Liver (tissue), 2 donors: ENCODE measurements at regions not wholly inside any gene's neighbourhood (a gene's known extent, or its start where the extent isn't known, plus 50 kb on each side); places are given as distances from the start of the nearest gene placed in this dataset.

Experiments used
- CTCF ChIP-seq: fragments of 150-350 bp; IDR thresholded peaks from 2 replicates; pipeline ENCODE4 v1.5.1; 2017; ENCODE audit warnings: improper control_type of control experiment, low read depth, low read length; ENCODE audit not compliant: missing input control
- REST ChIP-seq: IDR thresholded peaks from 2 replicates; pipeline ENCODE4 v1.6.1; 2016; ENCODE audit warnings: antibody characterized with exemption, mild to moderate bottlenecking
- donor health status: healthy.

DNA sequence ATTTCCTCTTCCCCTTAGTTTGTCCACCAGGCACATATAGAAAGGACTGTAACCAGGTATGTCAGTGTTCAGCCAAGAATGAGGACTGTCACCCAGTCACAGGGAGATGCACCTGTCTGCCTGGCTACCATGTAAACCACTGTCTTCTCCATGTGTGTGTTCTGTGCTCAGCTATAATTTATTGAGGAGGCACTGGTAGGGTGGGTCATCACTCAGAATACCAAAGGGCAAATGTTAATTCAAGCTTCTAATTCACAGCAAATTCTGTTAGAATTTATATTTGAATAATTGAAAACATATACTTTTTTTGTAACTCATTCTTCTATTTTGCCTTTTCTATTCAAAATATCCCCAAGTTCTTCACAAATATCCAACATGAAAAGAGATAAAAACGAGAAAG is 780.4 kb downstream of the MECOM start:
- TF ChIP-seq CTCF (no peak), REST (no peak)
